ENCODE measurements at regions not wholly inside any gene's neighbourhood (a gene's known extent, or its start where the extent isn't known, plus 50 kb on each side); places are given as distances from the start of the nearest gene placed in this dataset.
"Not testable (repeated sequence)": the region's sequence is repeated elsewhere in the genome, so short reads cannot be mapped to it uniquely, and the experiment has no call there.

DNA sequence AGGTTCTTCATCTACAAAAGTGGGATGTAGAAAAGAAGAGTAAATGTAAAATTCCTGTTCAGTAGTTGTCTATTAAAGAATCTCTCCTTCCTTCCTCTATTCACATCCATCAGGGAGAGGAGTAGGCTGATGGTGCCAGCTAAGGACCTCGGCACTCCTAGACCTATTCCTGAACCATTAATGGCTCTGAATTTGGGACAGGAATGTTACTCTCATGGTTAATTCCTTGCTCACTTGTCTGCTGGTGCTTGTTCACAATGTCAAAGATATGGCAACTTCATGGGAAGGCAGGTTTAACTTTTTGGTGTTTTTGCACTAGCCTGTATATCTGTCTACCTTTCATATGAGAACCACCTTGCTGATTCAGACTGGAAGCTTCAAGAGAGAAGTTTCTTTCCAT, 206.6 kb downstream of the DAD1 start:
- no peak for TF ChIP-seq POLR2A (IDR thresholded peaks at IDR 0.05; ENCODE audit: low read depth, low read length)
- DNase-seq (ENCODE audit: insufficient read length, low spot score) (no peak), FAIRE-seq (no peak)

DNA sequence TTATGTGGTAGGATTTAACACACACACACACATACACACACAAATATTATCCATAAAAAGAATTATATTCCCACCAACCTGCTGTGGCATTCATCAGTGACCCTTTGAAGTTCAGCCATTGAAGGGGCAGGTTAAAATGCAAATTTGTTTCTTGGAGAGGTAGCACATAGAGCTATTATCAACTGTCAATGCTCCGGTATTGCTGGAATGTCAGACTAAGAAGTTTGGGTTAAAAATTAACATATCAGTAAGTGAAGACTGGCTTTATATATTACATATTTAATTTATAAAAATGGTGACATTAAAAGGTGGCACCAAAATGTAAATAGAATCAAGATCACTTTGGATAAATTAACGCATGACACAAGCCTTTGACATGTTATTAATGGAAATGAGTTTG, 207.3 kb downstream of the DAD1 start:
- TF ChIP-seq POLR2A (IDR thresholded peaks at IDR 0.05; ENCODE audit: low read depth, low read length) = no peak
- FAIRE-seq (no peak), DNase-seq (ENCODE audit: insufficient read length, low spot score) (no peak)

DNA sequence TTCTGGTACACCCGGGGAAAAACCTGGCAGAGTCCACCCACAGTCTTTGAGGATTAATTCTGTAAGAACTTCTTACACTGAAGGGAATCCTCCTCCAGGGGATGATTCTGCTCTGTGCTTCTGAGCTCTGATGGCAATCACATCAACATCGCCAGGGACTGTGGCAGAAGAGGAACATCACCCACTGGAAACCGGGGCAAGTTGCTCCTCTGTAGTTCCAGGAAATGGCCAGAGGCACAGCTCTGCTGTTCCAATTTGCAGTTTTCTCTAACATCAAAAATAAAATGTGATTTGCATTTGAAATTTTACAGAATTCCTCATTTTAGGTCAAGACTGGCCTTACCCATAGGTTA, 207.6 kb downstream of the DAD1 start:
- DNase-seq (ENCODE audit: insufficient read length, low spot score) (no peak), FAIRE-seq (no peak)
- no peak for TF ChIP-seq POLR2A (IDR thresholded peaks at IDR 0.05; ENCODE audit: low read depth, low read length)

DNA sequence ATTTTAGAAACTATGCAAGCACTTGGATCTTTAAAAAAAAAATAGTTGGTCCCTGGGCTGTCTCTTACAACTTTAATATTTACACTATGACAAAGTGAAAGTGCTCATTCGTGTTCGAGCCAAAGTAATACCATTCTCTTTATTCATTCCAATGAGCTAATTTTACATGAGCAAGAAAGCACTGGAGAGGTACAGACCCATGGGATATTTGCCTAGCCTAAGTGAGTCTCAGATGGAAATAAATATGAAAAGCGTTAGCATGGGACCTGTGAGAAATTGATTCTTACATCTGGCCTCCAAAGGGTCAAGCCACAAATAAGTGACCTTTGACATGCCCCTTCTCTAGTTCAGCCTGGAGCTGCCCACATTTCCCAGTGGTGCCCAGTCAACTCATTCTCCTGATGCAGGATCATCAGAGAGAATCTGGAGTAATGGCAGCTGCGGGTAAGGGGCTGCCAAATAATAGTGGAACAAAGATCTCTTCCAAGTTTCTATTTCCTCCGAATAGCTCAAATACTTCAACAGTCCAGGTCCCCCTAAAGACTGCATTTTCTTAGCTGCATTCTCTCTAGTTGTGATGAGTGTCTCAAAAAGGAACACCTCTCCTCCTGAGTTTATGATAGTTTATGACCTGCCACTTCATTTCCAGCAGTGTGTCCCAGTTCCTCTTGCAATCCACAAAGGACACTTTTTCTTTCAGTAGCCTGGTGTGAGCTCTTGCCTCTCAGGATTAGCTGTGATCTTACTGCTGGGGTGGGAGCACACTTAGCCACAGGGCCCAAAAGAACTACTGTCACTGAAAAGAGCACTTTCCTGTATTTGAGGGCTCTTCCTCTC, 208.2 kb downstream of the DAD1 start:
- no peak for DNase-seq (ENCODE audit: insufficient read length, low spot score)
- no peak for FAIRE-seq
- no peak for TF ChIP-seq POLR2A (IDR thresholded peaks at IDR 0.05; ENCODE audit: low read depth, low read length)

DNA sequence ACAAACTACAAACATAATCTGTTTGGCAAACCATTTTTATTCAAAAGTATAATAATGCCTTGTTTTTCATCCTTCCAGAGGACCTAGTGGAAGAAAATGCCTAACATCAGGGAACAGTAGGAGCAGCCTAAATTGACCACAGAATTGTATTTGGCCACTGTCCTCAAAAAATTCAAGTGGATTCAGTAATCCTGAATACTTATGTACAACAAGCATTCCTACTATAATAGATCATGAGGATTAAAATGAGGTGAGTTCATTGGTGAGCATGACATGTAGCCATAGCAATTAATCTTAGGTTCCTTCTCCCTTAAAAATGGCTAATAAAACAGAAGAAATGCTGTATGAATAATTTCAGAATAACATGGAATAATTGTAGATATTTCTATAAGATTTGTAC, 209.3 kb downstream of the DAD1 start:
- no peak for TF ChIP-seq POLR2A (IDR thresholded peaks at IDR 0.05; ENCODE audit: low read depth, low read length)
- no peak for FAIRE-seq
- DNase-seq (ENCODE audit: insufficient read length, low spot score) = no peak

DNA sequence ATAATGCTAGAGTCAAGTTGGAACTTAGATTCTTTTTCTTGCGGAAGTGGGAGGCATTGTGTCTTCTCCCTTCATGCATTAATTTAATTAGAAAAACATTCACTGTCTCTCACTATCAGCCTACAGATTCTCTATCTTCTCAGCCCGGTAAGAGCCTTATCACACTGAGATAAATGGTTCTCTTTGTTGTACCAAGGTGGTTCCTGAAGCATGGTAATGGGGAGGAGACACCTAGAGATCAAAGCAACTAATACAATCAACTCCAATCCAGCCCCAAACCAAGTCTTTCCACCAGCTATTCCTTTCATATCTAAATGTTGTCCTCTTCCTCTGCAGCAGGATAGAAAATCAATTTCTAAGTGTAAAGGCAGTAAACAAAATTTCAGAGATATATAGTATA, 210.8 kb downstream of the DAD1 start:
- TF ChIP-seq POLR2A (IDR thresholded peaks at IDR 0.05; ENCODE audit: low read depth, low read length) = no peak
- no peak for DNase-seq (ENCODE audit: insufficient read length, low spot score)
- FAIRE-seq = no peak

DNA sequence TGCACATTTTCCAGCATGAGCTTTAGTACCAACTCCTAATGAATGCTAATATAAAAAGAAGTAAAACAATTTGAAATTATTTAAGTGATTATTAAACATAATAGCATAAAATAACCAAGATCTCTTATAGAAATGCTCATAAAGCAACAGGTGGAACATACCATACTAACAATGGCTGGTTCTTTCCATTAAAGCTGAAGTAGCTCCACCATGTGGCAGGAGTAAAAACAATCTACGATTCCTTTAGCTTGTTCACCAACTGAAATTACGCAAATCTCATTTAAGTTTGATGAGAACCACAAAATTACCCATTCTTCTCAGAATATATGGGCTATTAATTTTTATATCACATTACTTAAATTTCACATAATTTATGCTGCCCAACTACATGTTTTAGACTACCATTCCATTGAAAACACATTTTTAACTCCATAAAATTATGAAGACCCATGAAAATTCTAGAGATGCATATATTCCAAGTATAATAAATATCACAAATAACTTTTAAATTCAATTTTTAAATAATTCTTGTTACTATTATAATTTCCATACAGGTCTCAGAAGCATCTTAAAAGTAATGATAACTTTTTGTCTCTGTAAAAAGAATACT, 213.6 kb downstream of the DAD1 start:
- TF ChIP-seq POLR2A (IDR thresholded peaks at IDR 0.05; ENCODE audit: low read depth, low read length) = no peak
- FAIRE-seq = peak; percentile 43
- no peak for DNase-seq (ENCODE audit: insufficient read length, low spot score)

DNA sequence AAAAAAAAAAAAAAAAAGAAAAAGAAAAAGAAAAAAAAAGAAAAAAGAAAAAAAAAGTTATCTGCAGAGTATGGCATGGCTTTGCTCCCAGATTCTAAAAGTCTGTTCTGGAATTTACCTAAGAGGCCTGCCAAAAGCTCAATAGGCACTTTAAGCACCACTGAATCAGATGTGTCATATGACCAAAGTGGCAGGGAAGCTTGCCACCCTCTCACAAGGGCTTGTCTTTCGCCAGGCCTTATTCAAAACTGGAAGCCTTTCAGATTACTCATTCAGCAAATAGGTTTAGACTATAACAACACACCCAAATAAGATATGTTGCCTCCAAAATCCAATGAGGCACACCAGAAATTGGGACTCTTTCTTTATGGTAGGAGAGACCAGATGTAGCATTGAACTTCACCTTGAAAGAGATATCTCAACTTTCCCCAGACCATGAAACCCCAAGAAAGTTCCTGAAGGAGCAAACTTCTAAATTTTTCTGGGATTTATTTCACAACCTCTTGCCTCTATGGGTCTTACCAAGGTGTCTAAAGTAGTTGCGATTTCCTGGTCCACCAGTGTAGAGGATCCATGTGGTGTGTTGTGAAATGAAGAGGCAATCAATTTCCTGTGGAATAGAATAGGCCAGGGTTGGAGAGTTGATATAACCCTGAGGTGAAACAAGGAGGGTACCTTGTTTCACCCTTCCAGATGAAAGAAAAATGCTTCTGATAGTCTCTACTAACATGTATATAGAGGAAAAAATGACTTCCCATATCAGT, 218.8 kb downstream of the DAD1 start:
- no peak for TF ChIP-seq POLR2A (IDR thresholded peaks at IDR 0.05; ENCODE audit: low read depth, low read length)
- no peak for FAIRE-seq
- no peak for DNase-seq (ENCODE audit: insufficient read length, low spot score)

DNA sequence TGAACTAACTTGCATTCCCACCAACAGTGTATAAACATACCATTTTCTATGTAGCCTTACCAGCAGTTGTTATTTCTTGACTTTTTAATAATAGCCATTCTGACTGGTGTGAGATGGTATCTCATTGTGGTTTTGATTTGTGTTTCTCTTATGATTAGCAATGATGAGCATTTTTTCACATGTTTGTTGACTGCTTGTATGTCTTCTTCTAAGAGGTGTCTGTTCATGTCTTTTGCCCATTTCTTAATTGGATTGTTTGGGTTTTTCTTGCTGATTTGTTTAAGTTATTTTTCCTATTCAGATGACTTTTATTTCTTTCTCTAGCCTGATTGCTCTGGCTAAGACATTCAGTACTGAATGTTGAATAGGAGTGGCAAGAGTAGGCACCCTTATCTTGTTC, 230.3 kb downstream of the DAD1 start:
- DNase-seq (ENCODE audit: insufficient read length, low spot score) (no peak), FAIRE-seq (no peak)
- no peak for TF ChIP-seq POLR2A (IDR thresholded peaks at IDR 0.05; ENCODE audit: low read depth, low read length)

DNA sequence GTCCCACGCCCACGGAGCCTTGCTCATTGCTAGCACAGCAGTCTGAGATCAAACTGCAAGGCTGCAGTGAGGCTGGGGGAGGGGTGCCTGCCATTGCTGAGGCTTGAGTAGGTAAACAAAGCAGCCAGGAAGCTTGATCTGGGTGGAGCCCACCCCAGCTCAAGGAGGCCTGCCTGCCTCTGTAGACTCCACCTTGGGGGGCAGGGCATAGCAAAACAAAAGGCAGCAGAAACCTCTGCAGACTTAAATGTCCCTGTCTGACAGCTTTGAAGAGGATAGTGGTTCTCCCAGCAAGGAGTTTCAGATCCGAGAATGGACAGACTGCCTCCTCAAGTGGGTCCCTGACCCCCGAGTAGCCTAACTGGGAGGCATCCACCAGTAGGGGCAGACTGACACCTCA, 239.7 kb downstream of the DAD1 start:
- DNase-seq (ENCODE audit: insufficient read length, low spot score); FAIRE-seq: not testable (repeated sequence)

DNA sequence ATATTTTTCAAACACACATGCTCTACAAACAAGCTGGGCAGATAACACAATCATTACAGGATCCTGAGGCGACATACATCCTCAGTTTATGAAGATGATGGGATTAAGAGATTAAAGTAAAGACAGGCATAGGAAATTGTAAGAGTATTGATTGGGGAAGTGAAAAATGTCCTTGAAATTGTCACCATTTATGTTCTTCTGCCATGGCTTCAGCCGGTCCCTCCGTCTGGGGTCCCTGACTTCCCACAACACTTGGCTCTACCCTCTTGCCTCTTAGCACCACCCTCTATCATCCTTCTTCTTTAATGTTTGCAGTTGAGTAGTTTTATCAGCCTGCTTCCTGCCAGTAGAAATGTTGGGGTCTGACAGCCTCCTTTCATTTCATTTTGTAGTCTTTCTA, 244.4 kb downstream of the DAD1 start:
- no peak for TF ChIP-seq POLR2A (IDR thresholded peaks at IDR 0.05; ENCODE audit: low read depth, low read length)
- FAIRE-seq (no peak), DNase-seq (ENCODE audit: insufficient read length, low spot score) (no peak)

DNA sequence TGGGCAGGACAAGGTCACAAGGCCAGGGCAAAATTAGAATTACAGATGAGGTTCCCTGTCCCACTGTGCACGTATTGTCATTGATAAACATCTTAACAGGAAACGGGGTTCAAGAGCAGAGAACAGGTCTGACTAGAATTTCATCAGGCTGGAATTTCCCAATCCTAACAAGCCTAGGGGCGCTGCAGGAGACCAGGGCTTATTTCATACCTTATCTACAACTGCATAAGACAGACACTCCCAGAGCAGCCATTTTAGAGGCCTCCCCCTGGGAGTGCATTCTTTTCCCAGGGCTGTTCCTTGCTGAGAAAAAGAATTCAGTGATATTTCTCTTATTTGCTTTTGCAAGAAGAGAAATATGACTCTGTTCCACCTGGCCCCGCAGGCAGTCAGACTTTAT, 244.8 kb downstream of the DAD1 start:
- not testable (repeated sequence) for DNase-seq (ENCODE audit: insufficient read length, low spot score); FAIRE-seq

DNA sequence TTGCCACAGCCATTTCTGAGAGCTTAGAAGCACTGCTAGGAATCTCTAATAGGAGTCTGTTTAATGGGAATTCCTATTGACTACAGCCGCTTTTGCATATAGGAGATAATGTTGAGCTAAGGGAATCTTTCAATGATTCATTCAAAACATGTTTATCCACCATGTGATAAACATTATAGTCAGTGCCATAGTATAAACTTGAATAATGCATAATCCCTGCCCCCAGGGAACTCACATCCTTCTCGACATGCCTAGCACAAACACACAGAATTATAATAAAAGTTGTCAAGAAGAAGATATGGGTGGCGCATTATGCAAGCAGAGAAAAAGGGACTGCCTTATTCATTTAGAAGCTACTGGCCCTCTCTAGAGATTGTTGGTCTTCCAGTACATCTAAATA, 248.0 kb downstream of the DAD1 start:
- FAIRE-seq = no peak
- DNase-seq (ENCODE audit: insufficient read length, low spot score) = no peak
- TF ChIP-seq POLR2A (IDR thresholded peaks at IDR 0.05; ENCODE audit: low read depth, low read length) = no peak

DNA sequence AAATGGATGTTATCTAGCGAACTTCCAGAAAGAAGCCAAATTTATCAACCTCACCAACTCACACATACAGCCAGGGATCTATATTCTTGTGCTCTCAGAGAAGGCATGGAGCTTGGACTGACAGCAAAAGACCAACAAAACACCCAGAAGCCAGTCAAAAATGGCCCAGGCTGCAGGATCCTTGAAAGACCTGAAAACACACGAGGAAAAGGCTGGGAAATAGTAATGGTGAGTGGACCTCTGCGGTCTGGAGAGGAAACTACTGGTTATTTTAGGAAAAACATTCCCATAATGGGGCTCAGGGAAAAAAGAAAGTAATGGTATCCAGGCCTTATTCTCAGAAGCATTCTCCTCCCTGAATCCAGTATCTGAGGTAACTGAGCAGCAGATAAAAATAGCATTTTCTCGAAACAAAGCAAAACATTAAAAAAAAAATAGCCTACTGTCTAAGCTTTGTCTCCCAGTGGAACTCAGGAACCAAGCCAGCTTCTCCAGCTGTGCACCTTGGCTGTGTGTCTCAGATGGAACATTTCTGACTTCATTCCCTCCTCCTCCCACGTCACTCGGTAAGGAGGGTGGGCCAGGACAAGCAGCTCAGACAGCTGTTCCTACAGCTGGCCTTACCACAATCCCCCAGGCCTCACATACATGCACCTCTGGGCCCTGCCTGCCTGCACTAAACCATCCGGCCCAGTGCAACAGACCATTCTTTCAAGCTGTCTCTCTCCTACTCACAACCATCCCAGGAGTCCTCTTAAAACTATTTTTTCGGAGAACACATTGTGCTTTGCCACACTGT, 249.9 kb downstream of the DAD1 start:
- TF ChIP-seq POLR2A (IDR thresholded peaks at IDR 0.05; ENCODE audit: low read depth, low read length) = no peak
- FAIRE-seq = no peak
- no peak for DNase-seq (ENCODE audit: insufficient read length, low spot score)
